BLaER1 (cell line): ENCODE measurements at regions not wholly inside any gene's neighbourhood (a gene's known extent, or its start where the extent isn't known, plus 50 kb on each side); places are given as distances from the start of the nearest gene placed in this dataset.

Experiments used
- H3K27ac ChIP-seq: shearing (Covaris generic); formaldehyde crosslinking; 2 replicates; pipeline ENCODE4 v1.8.1; 2022
- H3K27me3 ChIP-seq: shearing (Covaris generic); formaldehyde crosslinking; 2 replicates; pipeline ENCODE4 v1.8.1; 2022
- H3K36me3 ChIP-seq: shearing (Covaris generic); formaldehyde crosslinking; 2 replicates; pipeline ENCODE4 v1.8.1; 2022
- H3K4me1 ChIP-seq: shearing (Covaris generic); formaldehyde crosslinking; 2 replicates; pipeline ENCODE4 v1.8.1; 2022
- H3K4me2 ChIP-seq: shearing (Covaris generic); formaldehyde crosslinking; 2 replicates; pipeline ENCODE4 v1.8.1; 2022
- H3K4me3 ChIP-seq: shearing (Covaris generic); formaldehyde crosslinking; 2 replicates; pipeline ENCODE4 v1.8.1; 2022
- H3K9ac ChIP-seq: shearing (Covaris generic); formaldehyde crosslinking; 2 replicates; pipeline ENCODE4 v1.8.1; 2022
- H3K9me3 ChIP-seq: shearing (Covaris generic); formaldehyde crosslinking; 2 replicates; pipeline ENCODE4 v1.8.1; 2022
- H4K20me1 ChIP-seq: shearing (Covaris generic); formaldehyde crosslinking; 2 replicates; pipeline ENCODE4 v1.8.1; 2022
- Cebpa-rat ChIP-seq: shearing (Covaris generic); IDR thresholded peaks from 2 replicates; pipeline ENCODE4 v1.8.1; 2022

- Histone ChIP-seq H3K9ac (no peak overlapping the region), H3K27me3 (no peaks in the 10 kb centered on the region), H3K36me3 (no peaks in the 10 kb centered on the region), H4K20me1 (no peaks in the 10 kb centered on the region), H3K4me3 (no peak overlapping the region), H3K27ac (no peak overlapping the region), H3K9me3 (no peaks in the 10 kb centered on the region), H3K4me1 (no peaks in the 10 kb centered on the region), H3K4me2 (no peak overlapping the region)
- TF ChIP-seq Cebpa-rat = no peak
These were observed 337.2 kb downstream of the RPS6KC1 start for GRCh38 chr1:213388199-213388598.

DNA sequence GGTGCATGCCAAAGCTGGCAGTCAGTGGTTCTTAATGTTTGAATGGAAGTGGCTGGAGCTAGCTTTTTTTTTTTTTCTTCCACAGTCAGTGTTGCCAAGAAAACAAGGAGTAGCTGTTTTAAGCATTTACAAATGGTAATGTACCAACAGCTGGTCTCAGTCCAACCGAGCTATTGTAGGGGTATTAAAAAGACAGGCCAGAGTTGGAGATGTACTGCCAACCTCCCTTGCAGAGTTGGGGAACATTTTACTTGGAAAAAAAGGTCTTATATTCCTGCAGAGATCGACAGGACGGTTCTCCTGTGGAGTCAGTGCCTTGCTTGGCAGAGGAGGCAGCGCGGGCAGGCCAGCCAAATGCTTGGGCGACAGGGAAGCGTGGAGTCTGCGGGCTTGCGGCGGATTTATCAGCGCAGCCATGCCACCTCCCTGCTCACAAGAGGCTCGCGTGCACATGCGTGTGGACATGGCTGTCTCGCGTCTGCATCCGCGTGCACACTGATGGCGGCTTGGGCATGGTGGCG, 338.1 kb downstream of the RPS6KC1 start:
- Histone ChIP-seq H3K9ac (no peak overlapping the region), H3K4me2 (no peak overlapping the region), H3K27me3 (no peaks in the 10 kb centered on the region), H4K20me1 (no peaks in the 10 kb centered on the region), H3K4me3 (no peak overlapping the region), H3K4me1 (no peaks in the 10 kb centered on the region), H3K9me3 (no peaks in the 10 kb centered on the region), H3K36me3 (no peaks in the 10 kb centered on the region), H3K27ac (no peak overlapping the region)
- no peak for TF ChIP-seq Cebpa-rat

DNA sequence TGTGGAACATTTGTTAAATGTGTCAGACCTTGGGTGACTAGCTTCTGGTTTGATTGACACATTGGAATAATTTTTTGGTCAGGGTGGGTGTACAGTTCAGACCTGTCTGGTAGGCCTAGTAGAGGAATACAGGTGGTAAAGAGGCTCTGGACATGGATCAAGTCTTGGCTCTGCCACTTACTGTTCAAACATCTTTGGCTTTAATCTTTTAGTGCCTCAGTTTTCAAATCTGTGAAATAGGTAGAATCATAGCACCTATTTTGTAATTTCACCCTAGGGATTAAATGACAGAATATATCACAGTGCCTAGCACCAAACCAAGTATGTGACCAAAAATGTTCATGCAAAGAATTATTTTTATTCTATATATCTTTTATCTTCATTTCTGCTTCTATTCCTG, 340.4 kb downstream of the RPS6KC1 start:
- H3K9me3 ChIP-seq = no peaks in the 10 kb centered on the region
- no peak overlapping the region for H3K4me3 ChIP-seq
- no peaks in the 10 kb centered on the region for H4K20me1 ChIP-seq
- H3K36me3 ChIP-seq = no peaks in the 10 kb centered on the region
- no peak overlapping the region for H3K9ac ChIP-seq
- H3K27ac ChIP-seq = no peak overlapping the region
- H3K4me2 ChIP-seq = no peak overlapping the region
- no peaks in the 10 kb centered on the region for H3K4me1 ChIP-seq
- H3K27me3 ChIP-seq = no peaks in the 10 kb centered on the region
- TF ChIP-seq Cebpa-rat = no peak

DNA sequence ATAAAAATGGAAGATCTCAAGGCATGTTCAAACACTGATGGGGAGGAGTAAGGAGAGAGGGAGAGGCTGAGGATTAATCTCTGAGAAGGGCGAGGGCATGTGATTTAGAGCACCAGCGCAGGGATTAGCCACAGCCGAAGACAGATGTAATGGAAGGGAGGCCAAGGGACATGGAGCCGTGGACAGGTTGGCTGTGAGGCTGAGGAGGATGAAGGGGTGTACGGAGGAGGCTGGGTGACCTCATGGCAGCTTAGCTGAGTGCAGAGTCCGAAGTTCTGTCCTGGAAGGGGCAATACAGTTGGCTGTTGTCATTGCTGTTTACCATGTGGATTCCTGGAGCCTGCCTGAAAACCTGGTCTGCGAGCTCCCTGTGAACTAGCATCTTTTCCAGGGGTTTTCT, 342.8 kb downstream of the RPS6KC1 start:
- Histone ChIP-seq H3K4me2 (no peak overlapping the region), H3K9me3 (no peaks in the 10 kb centered on the region), H3K9ac (no peak overlapping the region), H3K27me3 (no peaks in the 10 kb centered on the region), H3K36me3 (no peaks in the 10 kb centered on the region), H4K20me1 (no peaks in the 10 kb centered on the region), H3K4me3 (no peak overlapping the region), H3K27ac (no peak overlapping the region), H3K4me1 (no peaks in the 10 kb centered on the region)
- no peak for TF ChIP-seq Cebpa-rat

GRCh38 chr1:213394837-213395236, 343.8 kb downstream of the RPS6KC1 start:
- Histone ChIP-seq H3K9ac (no peak overlapping the region), H3K9me3 (no peaks in the 10 kb centered on the region), H4K20me1 (no peaks in the 10 kb centered on the region), H3K4me1 (peaks cover 4% of the 10 kb centered on the region), H3K27ac (no peak overlapping the region), H3K36me3 (no peaks in the 10 kb centered on the region), H3K4me2 (no peak overlapping the region), H3K27me3 (no peaks in the 10 kb centered on the region), H3K4me3 (no peak overlapping the region)
- no peak for TF ChIP-seq Cebpa-rat

- TF ChIP-seq Cebpa-rat = no peak
- Histone ChIP-seq H3K4me2 (no peak overlapping the region), H3K9me3 (no peaks in the 10 kb centered on the region), H3K9ac (no peak overlapping the region), H3K27ac (no peak overlapping the region), H4K20me1 (no peaks in the 10 kb centered on the region), H3K4me1 (peaks cover 12% of the 10 kb centered on the region), H3K36me3 (no peaks in the 10 kb centered on the region), H3K4me3 (no peak overlapping the region), H3K27me3 (no peaks in the 10 kb centered on the region)
These were observed 346.6 kb downstream of the RPS6KC1 start for GRCh38 chr1:213397638-213398037.

DNA sequence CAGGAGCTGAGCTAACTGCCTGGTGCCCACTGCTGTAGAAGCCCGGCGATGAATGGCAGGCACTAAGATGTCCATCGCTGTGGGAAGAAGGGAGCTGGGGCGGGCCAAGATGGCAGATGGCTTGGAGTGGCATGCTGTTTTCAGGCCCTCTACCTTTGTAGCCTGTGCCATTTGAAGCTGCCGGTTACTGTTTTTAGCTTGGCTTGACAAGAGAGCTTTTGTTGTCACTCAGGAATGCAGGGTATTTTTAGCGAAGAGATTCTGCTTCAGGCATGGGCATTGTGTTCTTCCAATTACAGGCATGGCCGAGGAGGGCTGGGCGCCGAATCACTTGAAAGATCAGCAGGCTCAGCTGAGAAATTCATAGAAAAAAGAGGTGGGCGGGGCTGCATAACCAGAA, 348.7 kb downstream of the RPS6KC1 start:
- Histone ChIP-seq H3K9me3 (no peaks in the 10 kb centered on the region), H3K4me2 (peak overlapping the region; percentile 23), H3K4me1 (peaks cover 12% of the 10 kb centered on the region), H3K4me3 (no peak overlapping the region), H3K9ac (no peak overlapping the region), H3K27ac (no peak overlapping the region), H3K36me3 (no peaks in the 10 kb centered on the region), H4K20me1 (no peaks in the 10 kb centered on the region), H3K27me3 (no peaks in the 10 kb centered on the region)
- TF ChIP-seq Cebpa-rat = no peak

DNA sequence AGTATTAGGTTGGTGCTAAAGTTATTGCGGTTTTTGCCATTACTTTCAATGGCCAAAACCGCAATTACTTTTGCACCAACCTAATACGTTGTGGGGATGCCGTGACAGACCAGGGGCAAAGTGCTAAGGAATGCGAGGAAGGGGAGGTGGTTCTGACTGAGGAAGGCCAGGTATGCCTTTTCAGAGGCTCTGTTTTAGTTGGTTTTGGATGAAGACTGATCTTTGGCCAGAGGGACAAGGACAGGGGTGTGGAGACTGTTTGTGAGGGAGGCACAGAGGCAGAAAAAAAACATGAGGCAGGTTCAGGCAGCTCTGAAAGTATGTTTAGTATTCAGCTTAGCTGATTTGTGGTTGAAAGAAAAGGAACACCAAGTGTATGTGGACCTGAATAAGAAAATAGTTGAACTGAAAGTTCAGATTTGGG, 358.2 kb downstream of the RPS6KC1 start:
- H3K4me2 ChIP-seq = no peak overlapping the region

DNA sequence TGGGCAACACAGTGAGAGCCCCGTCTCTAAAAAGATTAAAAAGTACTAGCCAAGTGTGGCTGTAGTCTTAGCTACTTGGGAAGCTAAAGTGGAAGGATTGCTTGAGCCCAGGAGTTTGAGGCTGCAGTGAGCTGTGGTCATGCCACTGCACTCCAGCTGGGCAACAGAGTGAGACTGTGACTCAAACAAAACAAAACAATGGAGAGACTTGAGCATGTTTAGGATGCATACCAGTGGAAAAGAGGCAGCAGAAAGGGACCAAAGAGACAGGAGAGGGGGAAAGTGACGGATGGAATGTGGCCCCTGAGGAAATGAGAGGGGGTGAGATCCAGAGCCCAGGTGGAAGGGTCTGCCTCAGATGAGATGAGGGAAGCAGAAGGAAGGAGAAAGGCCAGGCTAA, 358.9 kb downstream of the RPS6KC1 start:
- Histone ChIP-seq H3K27ac (no peak overlapping the region), H3K9me3 (no peaks in the 10 kb centered on the region), H4K20me1 (no peaks in the 10 kb centered on the region), H3K4me2 (no peak overlapping the region), H3K4me1 (no peaks in the 10 kb centered on the region), H3K9ac (no peak overlapping the region), H3K36me3 (no peaks in the 10 kb centered on the region), H3K4me3 (no peak overlapping the region), H3K27me3 (no peaks in the 10 kb centered on the region)
- TF ChIP-seq Cebpa-rat = no peak

More for the DNA sequence above, 358.2 kb downstream of the RPS6KC1 start:
- no peaks in the 10 kb centered on the region for H3K9me3 ChIP-seq
- H3K27me3 ChIP-seq = no peaks in the 10 kb centered on the region
- TF ChIP-seq Cebpa-rat = no peak
- H3K4me3 ChIP-seq = no peak overlapping the region
- no peaks in the 10 kb centered on the region for H4K20me1 ChIP-seq
- H3K36me3 ChIP-seq = no peaks in the 10 kb centered on the region
- H3K27ac ChIP-seq = no peak overlapping the region
- no peak overlapping the region for H3K9ac ChIP-seq
- no peaks in the 10 kb centered on the region for H3K4me1 ChIP-seq

- Histone ChIP-seq H3K27me3 (no peaks in the 10 kb centered on the region), H3K36me3 (no peaks in the 10 kb centered on the region), H3K4me1 (no peaks in the 10 kb centered on the region), H4K20me1 (no peaks in the 10 kb centered on the region), H3K4me2 (no peak overlapping the region), H3K4me3 (no peak overlapping the region), H3K9ac (no peak overlapping the region), H3K9me3 (no peaks in the 10 kb centered on the region), H3K27ac (no peak overlapping the region)
- TF ChIP-seq Cebpa-rat = no peak
These were observed 363.3 kb downstream of the RPS6KC1 start for GRCh38 chr1:213414346-213414745.

GRCh38 chr1:213414911-213415310, 363.9 kb downstream of the RPS6KC1 start:
- H3K4me1 ChIP-seq = no peaks in the 10 kb centered on the region

More at GRCh38 chr1:213414911-213415310, 363.9 kb downstream of the RPS6KC1 start:
- no peaks in the 10 kb centered on the region for H3K27me3 ChIP-seq
- H3K9me3 ChIP-seq = no peaks in the 10 kb centered on the region
- no peaks in the 10 kb centered on the region for H3K36me3 ChIP-seq
- no peak overlapping the region for H3K27ac ChIP-seq
- no peaks in the 10 kb centered on the region for H4K20me1 ChIP-seq
- no peak overlapping the region for H3K4me3 ChIP-seq
- no peak overlapping the region for H3K9ac ChIP-seq
- H3K4me2 ChIP-seq = no peak overlapping the region
- no peak for TF ChIP-seq Cebpa-rat
